Chondrocyte (in vitro differentiated cells): ENCODE measurements at regions not wholly inside any gene's neighbourhood (a gene's known extent, or its start where the extent isn't known, plus 50 kb on each side); places are given as distances from the start of the nearest gene placed in this dataset.

Source experiments
- DNase-seq: peaks from one replicate; pipeline ENCODE4 v3.0.0; 2021; ENCODE audit warnings: mixed read lengths, low spot score
- H3K27ac Mint-ChIP-seq: one replicate; pipeline ENCODE4 v1.8.0; 2021; ENCODE audit warnings: mild to moderate bottlenecking, moderate library complexity, mixed read lengths; ENCODE audit not compliant: unreplicated experiment
- H3K27me3 Mint-ChIP-seq: 2 replicates; pipeline ENCODE4 v1.8.0; 2021; ENCODE audit warnings: low read depth, mixed read lengths
- H3K36me3 Mint-ChIP-seq: 2 replicates; pipeline ENCODE4 v1.8.0; 2021; ENCODE audit warnings: low read depth, mixed read lengths
- H3K4me1 Mint-ChIP-seq: 2 replicates; pipeline ENCODE4 v1.8.0; 2021; ENCODE audit warnings: low read depth, mild to moderate bottlenecking, mixed read lengths
- H3K4me3 Mint-ChIP-seq: one replicate; pipeline ENCODE4 v1.8.0; 2021; ENCODE audit warnings: mild to moderate bottlenecking, moderate library complexity, mixed read lengths; ENCODE audit not compliant: unreplicated experiment
- H3K9me3 Mint-ChIP-seq: 2 replicates; pipeline ENCODE4 v1.8.0; 2021; ENCODE audit warnings: low read depth, mixed read lengths
- TF ChIP-seq, protein P1 (sequence below): fragments of 200-600 bp; sonication (generic); IDR thresholded peaks from 2 replicates; pipeline ENCODE4 v1.5.0; 2021; ENCODE audit warnings: antibody characterized with exemption, mild to moderate bottlenecking, moderate library complexity

DNA sequence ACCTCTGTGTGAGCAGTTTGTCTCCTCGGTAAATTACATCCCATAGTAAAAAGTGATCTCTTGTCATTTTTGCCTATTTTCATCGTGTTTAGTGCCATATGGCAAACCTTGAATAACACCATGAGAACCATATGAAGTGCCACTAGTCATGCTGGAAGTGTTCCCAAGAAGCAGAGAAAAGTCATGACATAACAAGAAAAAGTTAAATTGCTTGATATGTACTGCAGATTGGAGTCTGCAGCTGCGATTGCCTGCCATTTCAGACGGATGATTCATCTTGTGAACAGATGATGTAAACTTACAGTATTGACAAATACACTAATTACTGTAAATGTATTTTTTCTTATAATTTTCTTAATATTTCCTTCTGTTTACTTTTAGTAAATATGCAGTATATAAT, 846.7 kb downstream of the BCL11A start:
- no peaks in the 10 kb centered on the region for H3K4me1 Mint-ChIP-seq
- no peak for DNase-seq
- H3K27me3 Mint-ChIP-seq, result no peaks in the 10 kb centered on the region
- peaks cover 14% of the 10 kb centered on the region for H3K9me3 Mint-ChIP-seq
- TF ChIP-seq, protein P1, sequence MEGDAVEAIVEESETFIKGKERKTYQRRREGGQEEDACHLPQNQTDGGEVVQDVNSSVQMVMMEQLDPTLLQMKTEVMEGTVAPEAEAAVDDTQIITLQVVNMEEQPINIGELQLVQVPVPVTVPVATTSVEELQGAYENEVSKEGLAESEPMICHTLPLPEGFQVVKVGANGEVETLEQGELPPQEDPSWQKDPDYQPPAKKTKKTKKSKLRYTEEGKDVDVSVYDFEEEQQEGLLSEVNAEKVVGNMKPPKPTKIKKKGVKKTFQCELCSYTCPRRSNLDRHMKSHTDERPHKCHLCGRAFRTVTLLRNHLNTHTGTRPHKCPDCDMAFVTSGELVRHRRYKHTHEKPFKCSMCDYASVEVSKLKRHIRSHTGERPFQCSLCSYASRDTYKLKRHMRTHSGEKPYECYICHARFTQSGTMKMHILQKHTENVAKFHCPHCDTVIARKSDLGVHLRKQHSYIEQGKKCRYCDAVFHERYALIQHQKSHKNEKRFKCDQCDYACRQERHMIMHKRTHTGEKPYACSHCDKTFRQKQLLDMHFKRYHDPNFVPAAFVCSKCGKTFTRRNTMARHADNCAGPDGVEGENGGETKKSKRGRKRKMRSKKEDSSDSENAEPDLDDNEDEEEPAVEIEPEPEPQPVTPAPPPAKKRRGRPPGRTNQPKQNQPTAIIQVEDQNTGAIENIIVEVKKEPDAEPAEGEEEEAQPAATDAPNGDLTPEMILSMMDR, result no peak
- H3K4me3 Mint-ChIP-seq, result no peak overlapping the region
- H3K36me3 Mint-ChIP-seq, result no peaks in the 10 kb centered on the region
- H3K27ac Mint-ChIP-seq, result no peak overlapping the region

DNA sequence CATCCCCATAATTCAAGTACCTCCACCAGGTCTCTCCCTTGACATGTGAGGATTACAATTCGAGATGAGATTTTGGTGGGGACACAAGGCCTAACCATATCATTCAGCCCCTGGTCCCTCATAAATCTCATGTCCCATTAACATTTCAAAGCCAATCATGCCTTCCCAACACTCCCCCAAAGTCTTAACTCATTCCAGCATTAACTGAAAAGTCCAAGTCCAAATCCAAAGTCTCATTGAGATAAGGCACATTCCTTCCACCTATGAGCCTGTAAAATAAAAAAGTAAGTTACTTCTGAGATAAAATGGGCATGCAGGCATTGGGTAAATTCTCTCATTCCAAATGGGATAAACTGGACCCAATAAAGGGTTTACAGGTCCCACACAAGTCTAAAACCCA, 849.7 kb downstream of the BCL11A start:
- H3K4me1 Mint-ChIP-seq, result no peaks in the 10 kb centered on the region
- no peaks in the 10 kb centered on the region for H3K36me3 Mint-ChIP-seq
- H3K27ac Mint-ChIP-seq, result no peak overlapping the region
- TF ChIP-seq, protein P1, result no peak
- H3K4me3 Mint-ChIP-seq, result no peak overlapping the region
- H3K9me3 Mint-ChIP-seq, result peaks cover 14% of the 10 kb centered on the region
- no peaks in the 10 kb centered on the region for H3K27me3 Mint-ChIP-seq
- no peak for DNase-seq

DNA sequence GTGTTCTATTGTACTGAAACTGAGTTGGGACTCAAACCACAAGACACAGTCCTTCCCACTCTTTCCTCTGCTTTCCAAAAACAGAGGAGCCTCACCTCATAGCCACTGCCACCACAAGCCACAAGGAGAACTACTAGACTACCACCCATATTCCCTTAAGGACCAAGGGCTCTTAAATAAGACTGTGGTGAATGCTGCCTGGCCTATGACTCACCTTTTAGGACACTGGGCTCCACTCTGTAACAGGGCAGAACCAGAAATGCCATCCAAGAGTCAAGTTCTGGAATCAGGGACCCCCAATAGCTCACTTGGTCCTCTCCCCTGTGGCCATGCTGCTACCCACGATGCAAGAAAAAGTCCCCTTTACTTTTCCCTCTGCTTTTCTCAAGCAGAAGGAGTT, 851.4 kb downstream of the BCL11A start:
- Mint-ChIP-seq H3K27ac (no peak overlapping the region), H3K4me1 (no peaks in the 10 kb centered on the region), H3K4me3 (no peak overlapping the region), H3K36me3 (no peaks in the 10 kb centered on the region), H3K9me3 (peaks cover 14% of the 10 kb centered on the region), H3K27me3 (no peaks in the 10 kb centered on the region)
- TF ChIP-seq, protein P1, result no peak
- DNase-seq, result no peak

DNA sequence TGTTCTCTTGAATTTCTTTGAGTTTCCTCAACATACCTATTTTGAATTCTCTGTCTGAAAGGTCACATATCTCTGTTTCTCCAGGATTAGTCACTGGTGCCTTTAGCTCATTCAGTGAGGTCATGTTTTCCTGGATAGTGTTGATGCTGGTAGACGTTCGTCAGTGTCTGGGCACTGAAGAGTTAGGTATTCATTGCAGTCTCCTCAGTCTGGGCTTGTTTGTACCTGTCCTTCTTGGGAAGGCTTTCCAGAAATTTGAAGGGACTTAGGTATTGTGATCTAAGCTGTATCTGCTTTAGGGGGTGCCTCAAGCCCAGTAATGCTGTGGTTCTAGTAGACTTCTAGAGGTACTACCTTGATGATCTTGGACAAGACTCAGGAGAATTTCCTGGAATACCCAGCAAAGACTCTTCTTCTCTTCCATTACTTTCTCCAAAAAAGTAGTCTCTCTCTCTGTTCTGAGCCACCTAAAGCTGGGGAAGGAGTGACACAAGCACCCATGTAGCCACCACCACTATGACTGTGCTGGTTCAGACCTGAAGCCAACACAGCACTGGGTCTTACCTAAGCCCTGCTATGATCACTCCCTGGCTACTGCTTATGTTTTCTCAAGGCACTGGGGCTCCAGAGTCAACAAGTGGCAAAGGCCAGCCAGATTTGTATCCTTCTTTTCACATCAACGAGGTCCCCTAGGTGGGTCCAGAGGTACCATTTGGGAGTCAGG, 852.0 kb downstream of the BCL11A start:
- peaks cover 14% of the 10 kb centered on the region for H3K9me3 Mint-ChIP-seq
- H3K4me3 Mint-ChIP-seq, result no peak overlapping the region
- no peak for DNase-seq
- no peak overlapping the region for H3K27ac Mint-ChIP-seq
- no peaks in the 10 kb centered on the region for H3K4me1 Mint-ChIP-seq
- H3K36me3 Mint-ChIP-seq, result no peaks in the 10 kb centered on the region
- no peaks in the 10 kb centered on the region for H3K27me3 Mint-ChIP-seq
- TF ChIP-seq, protein P1, result no peak

DNA sequence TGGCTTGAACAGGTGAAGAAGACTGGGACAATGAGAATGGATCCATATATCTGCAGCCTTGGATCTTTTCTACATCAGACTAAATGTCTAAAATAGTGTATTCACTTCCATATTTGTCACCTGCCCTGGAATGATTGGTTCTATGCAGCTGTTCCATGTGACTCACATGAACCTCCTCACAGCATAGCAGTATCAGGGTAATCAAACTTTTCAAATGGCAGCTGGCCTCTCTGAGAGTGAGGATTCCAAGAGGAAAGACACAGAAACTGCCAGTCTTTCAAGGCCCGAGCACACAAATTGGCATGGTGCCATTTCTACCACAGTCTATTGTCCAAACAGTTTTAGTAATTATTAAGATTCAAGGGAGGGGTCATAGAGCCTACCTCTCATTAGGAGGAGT, 859.3 kb downstream of the BCL11A start:
- no peak for DNase-seq
- Mint-ChIP-seq H3K9me3 (peaks cover 8% of the 10 kb centered on the region), H3K4me3 (no peak overlapping the region), H3K27ac (no peak overlapping the region), H3K36me3 (no peaks in the 10 kb centered on the region), H3K27me3 (no peaks in the 10 kb centered on the region), H3K4me1 (no peaks in the 10 kb centered on the region)
- TF ChIP-seq, protein P1, result no peak
